Gastroesophageal sphincter (tissue), 3 donors: ENCODE measurements at regions not wholly inside any gene's neighbourhood (a gene's known extent, or its start where the extent isn't known, plus 50 kb on each side); places are given as distances from the start of the nearest gene placed in this dataset.

Experiments used
- CTCF ChIP-seq, 4 experiments: fragments of 200-600 bp in 2 of 4; fragments of 450-650 bp in 2 of 4; sonication (generic) in 1 of 4; IDR thresholded peaks; one replicate each; pipeline ENCODE4 v1.5.1; 2017 to 2019; ENCODE audit warnings: antibody characterized with exemption in 4 of 4, mild to moderate bottlenecking in 2 of 4, moderate library complexity in 2 of 4
- POLR2A ChIP-seq, 2 donors: fragments of 450-650 bp; IDR thresholded peaks; one replicate each; pipeline ENCODE4 v1.6.1; 2017; ENCODE audit warnings: antibody characterized with exemption in 2 of 2, mild to moderate bottlenecking in 2 of 2, moderate library complexity in 1 of 2
- POLR2AphosphoS5 ChIP-seq: sonication (generic); formaldehyde crosslinking; IDR thresholded peaks from one replicate; pipeline ENCODE4 v1.6.1; 2017; ENCODE audit warnings: antibody characterized with exemption

GRCh38 chr2:46828135-46828438 lies 87.5 kb downstream of the MCFD2 start:
- TF ChIP-seq CTCF (IDR thresholded peaks at IDR 0.05) = no peak
- TF ChIP-seq POLR2AphosphoS5 = no peak
- no peak for TF ChIP-seq POLR2A (IDR thresholded peaks at IDR 0.05)
